Right lobe of liver (tissue), 6 donors: ENCODE measurements at regions not wholly inside any gene's neighbourhood (a gene's known extent, or its start where the extent isn't known, plus 50 kb on each side); places are given as distances from the start of the nearest gene placed in this dataset.

ENCODE experiments used
- ATAC-seq, 4 donors: fragments of 200-7000 bp; cut with Tn5 transposase; one replicate each; pipeline ENCODE4 v1.9.1; 2020; ENCODE audit warnings: mild to moderate bottlenecking in 4 of 4, moderate library complexity in 4 of 4
- DNase-seq, 3 donors: peaks; one replicate each; pipeline ENCODE4 v3.0.0-alpha.2; 2020
- H3K27ac ChIP-seq, 3 donors: fragments of 200-600 bp; one replicate each; pipeline ENCODE4 v1.8.0; 2022
- H3K27me3 ChIP-seq, 2 donors: fragments of 200-600 bp; one replicate each; pipeline ENCODE4 v1.8.0; 2022
- H3K36me3 ChIP-seq, 4 donors: fragments of 200-600 bp; sonication (generic) in 1 of 4; one replicate each; pipeline versions ENCODE4 v1.5.1 to v1.8.0; 2017 to 2022; ENCODE audit warnings: control low read depth in 1 of 4
- H3K4me1 ChIP-seq, 4 donors: fragments of 200-600 bp; sonication (generic) in 1 of 4; one replicate each; pipeline versions ENCODE4 v1.5.1 to v1.8.0; 2017 to 2022; ENCODE audit warnings: control low read depth in 1 of 4
- H3K4me3 ChIP-seq, 3 donors: fragments of 200-600 bp; one replicate each; pipeline ENCODE4 v1.8.0; 2022
- H3K9me3 ChIP-seq, 4 donors: fragments of 200-600 bp; sonication (generic) in 1 of 4; one replicate each; pipeline versions ENCODE4 v1.5.1 to v1.8.0; 2017 to 2022; ENCODE audit warnings: control low read depth in 1 of 4
- POLR2A ChIP-seq: fragments of 450-650 bp; IDR thresholded peaks from one replicate; pipeline ENCODE4 v1.6.1; 2017; ENCODE audit warnings: antibody characterized with exemption, mild to moderate bottlenecking
- WGBS: methylation state at CpG from one replicate; pipeline ENCODE4 v1.1.6; 2018; ENCODE audit warnings: low coverage, low lambda C conversion rate; ENCODE audit not compliant: insufficient coverage; ENCODE audit errors: missing lambda C conversion rate; 5-methylcytosine and 5-hydroxymethylcytosine counted together
- intact Hi-C, 2 donors: fragments of 100-400 bp; cut with DNase I; formaldehyde crosslinking; loops; one replicate each; pipeline versions ENCODE4 v1.11.2 to v1.14.1; 2022
- TF ChIP-seq, protein P1 (sequence below), 4 donors: fragments of 200-600 bp in 3 of 4; fragments of 450-650 bp in 1 of 4; IDR thresholded peaks; one replicate each; pipeline versions ENCODE4 v1.5.1 to v1.8.0; 2016 to 2022; ENCODE audit warnings: antibody characterized with exemption in 4 of 4, mild to moderate bottlenecking in 2 of 4
- donor health status: DM: no; HTN: yes; CAD: no.
- donor health status: DM: no; HTN: no; CAD: no.
- donor health status: DM: no; HTN: no; CAD: no.
- donor health status: DM: no; HTN: yes; CAD: no.
- donor health status: DM: no; HTN: yes; CAD: no.

DNA sequence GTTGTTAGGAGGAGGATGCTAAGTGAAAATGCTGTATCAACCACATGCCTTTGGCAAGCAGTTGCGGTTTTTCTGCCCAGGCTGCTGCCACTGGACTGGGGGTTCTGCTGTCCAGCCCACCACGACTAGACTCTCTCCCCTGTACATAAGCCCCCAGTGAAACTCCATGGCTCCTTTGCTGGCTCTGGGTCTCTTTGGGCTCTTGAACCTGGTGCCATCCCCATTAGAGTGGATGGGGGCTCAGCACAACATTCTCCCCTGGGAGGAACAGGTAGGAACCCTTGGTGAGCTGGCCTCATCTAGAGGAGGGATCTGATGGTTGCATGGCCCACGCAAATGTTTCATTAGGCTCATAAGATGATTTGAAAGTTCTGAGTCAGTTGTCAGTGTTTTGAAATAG is 204.8 kb upstream of the KCNG1 start:
- no peaks in the 10 kb centered on the region for H3K4me1 ChIP-seq
- TF ChIP-seq, protein P1, sequence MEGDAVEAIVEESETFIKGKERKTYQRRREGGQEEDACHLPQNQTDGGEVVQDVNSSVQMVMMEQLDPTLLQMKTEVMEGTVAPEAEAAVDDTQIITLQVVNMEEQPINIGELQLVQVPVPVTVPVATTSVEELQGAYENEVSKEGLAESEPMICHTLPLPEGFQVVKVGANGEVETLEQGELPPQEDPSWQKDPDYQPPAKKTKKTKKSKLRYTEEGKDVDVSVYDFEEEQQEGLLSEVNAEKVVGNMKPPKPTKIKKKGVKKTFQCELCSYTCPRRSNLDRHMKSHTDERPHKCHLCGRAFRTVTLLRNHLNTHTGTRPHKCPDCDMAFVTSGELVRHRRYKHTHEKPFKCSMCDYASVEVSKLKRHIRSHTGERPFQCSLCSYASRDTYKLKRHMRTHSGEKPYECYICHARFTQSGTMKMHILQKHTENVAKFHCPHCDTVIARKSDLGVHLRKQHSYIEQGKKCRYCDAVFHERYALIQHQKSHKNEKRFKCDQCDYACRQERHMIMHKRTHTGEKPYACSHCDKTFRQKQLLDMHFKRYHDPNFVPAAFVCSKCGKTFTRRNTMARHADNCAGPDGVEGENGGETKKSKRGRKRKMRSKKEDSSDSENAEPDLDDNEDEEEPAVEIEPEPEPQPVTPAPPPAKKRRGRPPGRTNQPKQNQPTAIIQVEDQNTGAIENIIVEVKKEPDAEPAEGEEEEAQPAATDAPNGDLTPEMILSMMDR (IDR thresholded peaks at IDR 0.05): no peak
- no peak for TF ChIP-seq POLR2A
- no peaks in the 10 kb centered on the region for H3K36me3 ChIP-seq
- H3K27me3 ChIP-seq: no peaks in the 10 kb centered on the region
- DNase-seq (no peak), ATAC-seq (no peak)
- H3K9me3 ChIP-seq: no peaks in the 10 kb centered on the region
- 56% methylated on average over 3 of the region's 3 CpGs for WGBS
- intact Hi-C loops: no loop called here
- H3K27ac ChIP-seq: no peak overlapping the region
- no peak overlapping the region for H3K4me3 ChIP-seq

DNA sequence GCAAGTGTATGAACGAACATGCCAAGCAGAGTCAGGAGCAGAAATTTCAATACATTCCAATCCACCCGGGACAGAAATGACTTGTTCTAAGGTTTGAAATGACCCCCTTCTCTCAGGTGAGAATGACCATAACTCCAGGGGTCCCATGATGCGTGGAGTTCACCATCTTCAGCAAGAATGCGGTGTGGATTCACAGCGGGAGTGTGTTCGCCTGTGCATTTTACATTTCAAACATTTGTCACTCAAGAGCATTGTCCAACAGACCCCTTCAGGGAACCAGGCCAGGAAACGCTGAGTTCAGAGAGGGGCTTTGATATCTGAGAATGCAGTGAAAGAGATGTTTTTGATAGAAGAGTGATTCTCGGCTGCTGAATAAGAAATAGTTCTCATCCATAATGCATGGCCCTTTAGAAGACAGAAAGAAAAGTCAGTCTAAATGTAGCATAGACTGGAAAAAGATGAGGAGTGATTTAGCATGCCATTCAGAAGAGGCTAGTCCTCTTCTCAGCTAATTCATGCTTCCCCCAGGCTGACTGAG is 200.3 kb upstream of the KCNG1 start:
- TF ChIP-seq, protein P1 (IDR thresholded peaks at IDR 0.05): no peak
- TF ChIP-seq POLR2A: no peak
- ATAC-seq: no peak
- H3K27ac ChIP-seq: no peak overlapping the region
- H3K4me1 ChIP-seq: no peaks in the 10 kb centered on the region
- H3K36me3 ChIP-seq: no peaks in the 10 kb centered on the region
- intact Hi-C loops: no loop called here
- H3K4me3 ChIP-seq: no peak overlapping the region
- 30% methylated on average over 8 of the region's 8 CpGs for WGBS
- DNase-seq: no peak
- H3K27me3 ChIP-seq: no peaks in the 10 kb centered on the region
- no peaks in the 10 kb centered on the region for H3K9me3 ChIP-seq

DNA sequence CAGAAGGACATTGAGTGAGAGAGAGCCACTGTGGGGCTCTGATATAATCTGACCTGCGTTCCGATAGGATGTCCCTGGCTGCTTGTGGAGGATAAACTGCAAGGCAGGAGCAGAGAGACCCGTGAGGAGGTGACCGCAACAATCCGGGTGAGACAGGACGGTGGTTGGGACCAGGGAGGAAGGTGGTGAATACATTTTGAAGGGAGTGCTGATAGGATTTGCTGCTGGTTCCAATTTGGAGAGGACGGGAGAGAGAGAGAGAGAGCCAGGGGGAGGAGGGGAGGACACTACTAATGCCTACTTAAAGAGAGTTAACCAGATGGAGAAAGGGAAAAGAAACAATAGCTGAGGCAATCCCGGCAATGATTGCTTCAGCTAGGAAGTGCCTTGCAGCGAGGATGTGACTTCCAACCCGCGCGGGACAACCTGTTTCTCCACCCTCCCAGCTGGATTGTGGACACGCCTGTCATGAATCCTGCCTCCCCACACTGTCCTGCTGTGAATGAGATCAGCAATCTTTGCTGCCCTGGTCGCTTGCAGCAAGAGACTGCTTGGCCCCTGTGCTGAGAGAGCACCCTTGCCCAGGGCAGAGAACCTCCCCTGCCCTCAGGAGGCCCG is 199.0 kb upstream of the KCNG1 start:
- 9% methylated on average over 13 of the region's 15 CpGs for WGBS
- intact Hi-C loops: no loop called here
- Histone ChIP-seq H3K4me1 (no peaks in the 10 kb centered on the region), H3K27me3 (no peaks in the 10 kb centered on the region), H3K36me3 (no peaks in the 10 kb centered on the region), H3K9me3 (no peaks in the 10 kb centered on the region), H3K4me3 (no peak overlapping the region), H3K27ac (no peak overlapping the region)
- DNase-seq (peak in 1 of 3 donors; percentile 26), ATAC-seq (peak in 2 of 4 donors; percentile 13 to 61)
- TF ChIP-seq, protein P1 (IDR thresholded peaks at IDR 0.05): no peak
- no peak for TF ChIP-seq POLR2A

DNA sequence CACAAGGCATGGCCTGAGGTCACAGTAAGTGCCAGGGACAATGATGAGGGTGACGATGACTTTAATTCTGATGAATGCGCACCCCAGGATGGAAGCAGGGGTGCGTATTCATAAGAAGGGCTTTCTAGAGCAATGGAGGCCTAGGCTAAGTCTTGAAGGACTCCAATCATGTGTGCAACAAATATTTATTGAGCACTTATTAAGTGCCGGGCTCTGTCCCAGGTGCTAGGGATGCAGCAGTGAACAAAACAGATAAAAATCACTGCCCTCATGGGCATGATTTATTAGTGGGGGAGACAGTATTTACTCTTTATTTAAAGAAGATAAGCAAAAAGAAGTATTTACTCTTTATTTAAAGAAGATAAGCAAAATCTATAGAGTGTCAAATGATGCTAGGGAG is 198.2 kb upstream of the KCNG1 start:
- ATAC-seq (no peak), DNase-seq (no peak)
- Histone ChIP-seq H3K27me3 (no peaks in the 10 kb centered on the region), H3K27ac (no peak overlapping the region), H3K4me3 (no peak overlapping the region), H3K36me3 (no peaks in the 10 kb centered on the region), H3K9me3 (no peaks in the 10 kb centered on the region), H3K4me1 (no peaks in the 10 kb centered on the region)
- intact Hi-C loops: no loop called here
- no peak for TF ChIP-seq POLR2A
- WGBS: 67% methylated on average over 4 of the region's 4 CpGs

DNA sequence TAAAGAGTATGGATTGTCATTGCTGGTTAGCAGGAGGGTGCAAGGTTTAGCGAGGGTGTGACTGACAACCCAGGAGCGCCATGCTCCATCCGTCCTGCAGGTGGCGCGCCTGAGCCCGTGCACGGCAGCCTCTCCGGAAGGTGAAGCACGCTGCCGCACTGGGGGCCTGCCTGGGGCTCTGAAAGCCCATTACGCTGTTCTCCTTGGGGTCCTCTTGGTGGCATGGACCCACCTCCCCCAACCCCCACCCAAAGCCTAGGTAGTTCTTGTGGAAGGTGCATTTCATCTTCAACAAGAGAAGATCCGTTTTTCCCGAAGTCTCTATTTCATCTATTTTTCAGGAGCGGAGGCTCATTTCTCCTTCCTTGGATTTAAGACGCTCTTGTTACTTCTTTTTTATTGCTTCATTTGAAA is 197.4 kb upstream of the KCNG1 start:
- no peak overlapping the region for H3K4me3 ChIP-seq
- ATAC-seq (peak in 3 of 4 donors; percentile 42 to 59 (median 58)), DNase-seq (peak in 2 of 3 donors; percentile 33 to 47)
- H3K4me1 ChIP-seq: no peaks in the 10 kb centered on the region
- 30% methylated on average over 10 of the region's 15 CpGs for WGBS
- no peaks in the 10 kb centered on the region for H3K27me3 ChIP-seq
- no peak overlapping the region for H3K27ac ChIP-seq
- H3K36me3 ChIP-seq: no peaks in the 10 kb centered on the region
- no peak for TF ChIP-seq POLR2A
- TF ChIP-seq, protein P1 (IDR thresholded peaks at IDR 0.05): peak; percentile 35 to 78 (median 64)
- H3K9me3 ChIP-seq: no peaks in the 10 kb centered on the region
- intact Hi-C loops: no loop called here
